Panc1 (cell line): ENCODE measurements at regions not wholly inside any gene's neighbourhood (a gene's known extent, or its start where the extent isn't known, plus 50 kb on each side); places are given as distances from the start of the nearest gene placed in this dataset.

ENCODE experiments used
- ATAC-seq: fragments of 200-7000 bp; cut with Tn5 transposase; 2 replicates; pipeline ENCODE4 v1.9.1; 2020; ENCODE audit warnings: mild to moderate bottlenecking, moderate library complexity
- BruUV-seq: library from RNA; stranded (reverse); fragments of 400-500 nt; replicated peaks from 2 replicates; lab custom pipeline; 2021; lab: Mats Ljungman, UMichigan
- CTCF ChIA-PET: fragments of 300-600 bp; sonication (Branson Sonifier 250); formaldehyde crosslinking; loops from one replicate; lab custom pipeline; 2022; ENCODE audit warnings: antibody characterized with exemption; lab: Charles Lee
- POLR2A ChIA-PET: fragments of 300-600 bp; sonication (Branson Sonifier 250); formaldehyde crosslinking; loops from one replicate; lab custom pipeline; 2022; ENCODE audit warnings: antibody characterized with exemption; lab: Charles Lee
- DNase-seq: peaks from one replicate; pipeline ENCODE4 v3.0.0-alpha.2; 2010; ENCODE audit warnings: low read depth, low spot score
- H3K27ac ChIP-seq: 2 replicates; pipeline ENCODE4 v1.5.1; 2011; ENCODE audit warnings: mild to moderate bottlenecking, low read length, inconsistent platforms
- H3K27me3 ChIP-seq: fragments of 200-500 bp; sonication (Bioruptor generic); 2 replicates; pipeline ENCODE4 v1.6.0; 2014; ENCODE audit warnings: low read length, inconsistent platforms; ENCODE audit not compliant: control insufficient read depth, insufficient read depth
- H3K36me3 ChIP-seq: fragments of 200-500 bp; sonication (Bioruptor generic); 2 replicates; pipeline ENCODE4 v1.5.1; 2014; ENCODE audit warnings: inconsistent platforms, mild to moderate bottlenecking, low read length, moderate library complexity; ENCODE audit not compliant: control insufficient read depth, insufficient read depth
- H3K4me1 ChIP-seq: 2 replicates; pipeline ENCODE4 v1.5.1; 2011; ENCODE audit warnings: inconsistent platforms, mild to moderate bottlenecking, low read length, moderate library complexity; ENCODE audit not compliant: control insufficient read depth, insufficient read depth
- H3K4me3 ChIP-seq, 2 experiments: 2 replicates each; pipeline ENCODE4 v1.5.1; 2011 to 2012; ENCODE audit warnings: low read depth in 2 of 2, low read length in 2 of 2, mild to moderate bottlenecking in 2 of 2, inconsistent platforms in 1 of 2, moderate library complexity in 1 of 2
- H3K9me3 ChIP-seq: fragments of 200-500 bp; sonication (Bioruptor generic); 2 replicates; pipeline ENCODE4 v1.5.1; 2014; ENCODE audit warnings: low read depth, mild to moderate bottlenecking, inconsistent platforms, low read length, moderate library complexity; ENCODE audit not compliant: control insufficient read depth, insufficient read depth
- POLR2AphosphoS5 ChIP-seq: IDR thresholded peaks from 2 replicates; pipeline ENCODE4 v1.6.1; 2012; ENCODE audit warnings: mild to moderate bottlenecking, low read depth, low read length, moderate library complexity
- SIN3A ChIP-seq: IDR thresholded peaks from 2 replicates; pipeline ENCODE4 v1.6.1; 2012; ENCODE audit warnings: low read depth, mild to moderate bottlenecking, low read length, moderate library complexity, borderline replicate concordance; ENCODE audit not compliant: insufficient read depth
- TCF7L2 ChIP-seq: IDR thresholded peaks from 2 replicates; pipeline ENCODE4 v1.6.1; 2011; ENCODE audit warnings: mild to moderate bottlenecking, low read depth, low read length, inconsistent platforms
- in situ Hi-C: cut with HindIII; loops from 2 replicates; pipeline ENCODE4 v1.10.0; 2016; ENCODE audit warnings: low sequenced_read_pairs, low pct_unique_long_range_greater_than_20kb
- intact Hi-C: fragments of 100-400 bp; cut with micrococcal nuclease; formaldehyde crosslinking; loops from one replicate; pipeline ENCODE4 v1.10.0; 2022; ENCODE audit not compliant: unreplicated experiment
- TF ChIP-seq, protein P1 (sequence below), 2 experiments: IDR thresholded peaks; 2 replicates each; pipeline ENCODE4 v1.6.1; 2011 to 2012; ENCODE audit warnings: low read depth in 2 of 2, control low read depth in 1 of 2, low read length in 1 of 2, mild to moderate bottlenecking in 1 of 2, moderate library complexity in 1 of 2; ENCODE audit not compliant: insufficient read depth in 1 of 2
- TF ChIP-seq, protein P2 (sequence below): fragments of 450-650 bp; IDR thresholded peaks from 2 replicates; pipeline ENCODE4 v1.5.1; 2017; ENCODE audit warnings: mild to moderate bottlenecking

DNA sequence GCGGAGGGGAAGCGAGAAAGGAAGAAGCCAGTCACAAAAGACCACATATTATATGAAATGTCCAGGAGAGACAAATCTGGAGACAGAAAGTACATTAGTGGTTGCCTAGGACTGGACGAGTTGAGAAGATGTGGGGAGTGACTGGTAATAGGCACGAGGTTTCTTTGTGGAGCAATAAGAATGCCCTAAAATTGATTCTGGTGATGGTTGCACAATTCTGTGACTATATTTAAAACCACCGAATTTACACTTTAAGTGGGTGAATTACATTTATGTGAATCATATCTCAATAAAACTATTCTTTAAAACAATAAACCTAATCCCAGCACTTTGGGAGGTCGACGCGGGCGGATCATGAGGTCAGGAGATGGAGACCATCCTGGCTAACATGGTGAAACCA lies 63.1 kb downstream of the ZNF281 start:
- no peaks in the 10 kb centered on the region for H3K27me3 ChIP-seq
- POLR2A ChIA-PET = no interaction called here
- H3K27ac ChIP-seq = no peak overlapping the region
- no peak overlapping the region for H3K4me3 ChIP-seq
- no peak for TF ChIP-seq TCF7L2
- TF ChIP-seq SIN3A = no peak
- TF ChIP-seq, protein P1, sequence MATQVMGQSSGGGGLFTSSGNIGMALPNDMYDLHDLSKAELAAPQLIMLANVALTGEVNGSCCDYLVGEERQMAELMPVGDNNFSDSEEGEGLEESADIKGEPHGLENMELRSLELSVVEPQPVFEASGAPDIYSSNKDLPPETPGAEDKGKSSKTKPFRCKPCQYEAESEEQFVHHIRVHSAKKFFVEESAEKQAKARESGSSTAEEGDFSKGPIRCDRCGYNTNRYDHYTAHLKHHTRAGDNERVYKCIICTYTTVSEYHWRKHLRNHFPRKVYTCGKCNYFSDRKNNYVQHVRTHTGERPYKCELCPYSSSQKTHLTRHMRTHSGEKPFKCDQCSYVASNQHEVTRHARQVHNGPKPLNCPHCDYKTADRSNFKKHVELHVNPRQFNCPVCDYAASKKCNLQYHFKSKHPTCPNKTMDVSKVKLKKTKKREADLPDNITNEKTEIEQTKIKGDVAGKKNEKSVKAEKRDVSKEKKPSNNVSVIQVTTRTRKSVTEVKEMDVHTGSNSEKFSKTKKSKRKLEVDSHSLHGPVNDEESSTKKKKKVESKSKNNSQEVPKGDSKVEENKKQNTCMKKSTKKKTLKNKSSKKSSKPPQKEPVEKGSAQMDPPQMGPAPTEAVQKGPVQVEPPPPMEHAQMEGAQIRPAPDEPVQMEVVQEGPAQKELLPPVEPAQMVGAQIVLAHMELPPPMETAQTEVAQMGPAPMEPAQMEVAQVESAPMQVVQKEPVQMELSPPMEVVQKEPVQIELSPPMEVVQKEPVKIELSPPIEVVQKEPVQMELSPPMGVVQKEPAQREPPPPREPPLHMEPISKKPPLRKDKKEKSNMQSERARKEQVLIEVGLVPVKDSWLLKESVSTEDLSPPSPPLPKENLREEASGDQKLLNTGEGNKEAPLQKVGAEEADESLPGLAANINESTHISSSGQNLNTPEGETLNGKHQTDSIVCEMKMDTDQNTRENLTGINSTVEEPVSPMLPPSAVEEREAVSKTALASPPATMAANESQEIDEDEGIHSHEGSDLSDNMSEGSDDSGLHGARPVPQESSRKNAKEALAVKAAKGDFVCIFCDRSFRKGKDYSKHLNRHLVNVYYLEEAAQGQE (IDR thresholded peaks at IDR 0.05; ENCODE audit: insufficient read depth in 1 of 2, low read depth in 2 of 2, low read length in 1 of 2) = no peak
- TF ChIP-seq POLR2AphosphoS5 = no peak
- TF ChIP-seq, protein P2, sequence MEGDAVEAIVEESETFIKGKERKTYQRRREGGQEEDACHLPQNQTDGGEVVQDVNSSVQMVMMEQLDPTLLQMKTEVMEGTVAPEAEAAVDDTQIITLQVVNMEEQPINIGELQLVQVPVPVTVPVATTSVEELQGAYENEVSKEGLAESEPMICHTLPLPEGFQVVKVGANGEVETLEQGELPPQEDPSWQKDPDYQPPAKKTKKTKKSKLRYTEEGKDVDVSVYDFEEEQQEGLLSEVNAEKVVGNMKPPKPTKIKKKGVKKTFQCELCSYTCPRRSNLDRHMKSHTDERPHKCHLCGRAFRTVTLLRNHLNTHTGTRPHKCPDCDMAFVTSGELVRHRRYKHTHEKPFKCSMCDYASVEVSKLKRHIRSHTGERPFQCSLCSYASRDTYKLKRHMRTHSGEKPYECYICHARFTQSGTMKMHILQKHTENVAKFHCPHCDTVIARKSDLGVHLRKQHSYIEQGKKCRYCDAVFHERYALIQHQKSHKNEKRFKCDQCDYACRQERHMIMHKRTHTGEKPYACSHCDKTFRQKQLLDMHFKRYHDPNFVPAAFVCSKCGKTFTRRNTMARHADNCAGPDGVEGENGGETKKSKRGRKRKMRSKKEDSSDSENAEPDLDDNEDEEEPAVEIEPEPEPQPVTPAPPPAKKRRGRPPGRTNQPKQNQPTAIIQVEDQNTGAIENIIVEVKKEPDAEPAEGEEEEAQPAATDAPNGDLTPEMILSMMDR = no peak
- no peaks in the 10 kb centered on the region for H3K9me3 ChIP-seq
- BruUV-seq = no TSS peak
- in situ Hi-C loops = no loop called here
- DNase-seq (no peak), ATAC-seq (no peak)
- CTCF ChIA-PET = no interaction called here
- peaks cover 5% of the 10 kb centered on the region for H3K4me1 ChIP-seq
- H3K36me3 ChIP-seq = no peaks in the 10 kb centered on the region
- intact Hi-C loops = no loop called here

DNA sequence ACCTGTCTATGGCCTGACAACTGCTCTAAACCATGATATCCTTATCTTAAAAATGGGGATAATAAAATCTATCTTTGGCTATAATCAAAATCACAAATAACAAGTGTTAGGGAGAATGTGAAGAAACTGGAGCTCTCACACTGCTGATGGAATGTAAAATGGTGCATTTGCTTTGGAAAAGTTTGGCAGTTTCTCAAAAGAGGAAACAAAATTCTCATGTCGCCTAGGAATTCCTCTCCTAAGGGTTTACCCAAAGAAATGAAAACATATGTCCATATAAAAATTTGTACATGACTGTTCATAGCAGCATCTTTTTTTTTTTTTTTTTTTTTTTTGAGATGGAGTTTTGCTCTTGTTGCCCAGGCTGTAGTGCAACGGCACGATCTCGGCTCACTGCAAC lies 64.3 kb downstream of the ZNF281 start:
- ChIA-PET POLR2A (no interaction called here), CTCF (no interaction called here)
- ATAC-seq (no peak), DNase-seq (no peak)
- Histone ChIP-seq H3K27ac (no peak overlapping the region), H3K4me3 (no peak overlapping the region), H3K4me1 (no peaks in the 10 kb centered on the region), H3K36me3 (no peaks in the 10 kb centered on the region), H3K9me3 (no peaks in the 10 kb centered on the region), H3K27me3 (no peaks in the 10 kb centered on the region)
- TF ChIP-seq TCF7L2 (no peak), POLR2AphosphoS5 (no peak), SIN3A (no peak)
- TF ChIP-seq, protein P1 (IDR thresholded peaks at IDR 0.05; ENCODE audit: insufficient read depth in 1 of 2, low read depth in 2 of 2, low read length in 1 of 2) = no peak
- TF ChIP-seq, protein P2 = no peak
- in situ Hi-C loops (no loop called here), intact Hi-C loops (no loop called here)
- BruUV-seq = no TSS peak
